ENCODE measurements at regions not wholly inside any gene's neighbourhood (a gene's known extent, or its start where the extent isn't known, plus 50 kb on each side); places are given as distances from the start of the nearest gene placed in this dataset.

GRCh38 chr4:123102897-123103471 is 180.6 kb upstream of the NUDT6 start:
- Histone ChIP-seq H3K36me3 (ENCODE audit: insufficient read depth, low read length, poor library complexity, severe bottlenecking) (no peaks in the 10 kb centered on the region), H3K9me3 (ENCODE audit: low read depth, low read length, poor library complexity, severe bottlenecking) (no peaks in the 10 kb centered on the region), H3K4me3 (ENCODE audit: low read depth, low read length, poor library complexity, severe bottlenecking) (no peak overlapping the region), H3K4me1 (ENCODE audit: insufficient read depth, low read length, poor library complexity, severe bottlenecking) (peaks cover 18% of the 10 kb centered on the region), H3K27ac (ENCODE audit: low read depth, low read length, poor library complexity, severe bottlenecking) (no peak overlapping the region), H3K27me3 (replicated peaks; ENCODE audit: insufficient read depth, low read depth, low read length, poor library complexity) (no peaks in the 10 kb centered on the region)
- CTCF ChIA-PET: no interaction called here
- no TSS peak for BruUV-seq (replicated peaks)
- no peak for TF ChIP-seq EZH2 (IDR thresholded peaks at IDR 0.05; ENCODE audit: borderline replicate concordance, low read depth, low read length, poor library complexity, severe bottlenecking)
- TF ChIP-seq CTCF (conservative IDR thresholded peaks at IDR 0.05; ENCODE audit: low read depth, low read length): peak; percentile 82
- intact Hi-C loops (cut with micrococcal nuclease; ENCODE audit: unreplicated experiment): loop anchor here (5.0 to 10.0 kb wide), 4 partner anchors 459 to 1159 kb away; no protein-coding TSS in a partner anchor
- POLR2A ChIA-PET (ENCODE audit: low non-redundant PET): no interaction called here
- DNase-seq (ENCODE audit: low spot score): peak; percentile 69

GRCh38 chr4:123104310-123105025 is 182.1 kb upstream of the NUDT6 start:
- Histone ChIP-seq H3K9me3 (ENCODE audit: low read depth, low read length, poor library complexity, severe bottlenecking) (no peaks in the 10 kb centered on the region), H3K27ac (ENCODE audit: low read depth, low read length, poor library complexity, severe bottlenecking) (no peak overlapping the region), H3K4me1 (ENCODE audit: insufficient read depth, low read length, poor library complexity, severe bottlenecking) (peaks cover 18% of the 10 kb centered on the region), H3K36me3 (ENCODE audit: insufficient read depth, low read length, poor library complexity, severe bottlenecking) (no peaks in the 10 kb centered on the region), H3K27me3 (replicated peaks; ENCODE audit: insufficient read depth, low read depth, low read length, poor library complexity) (no peaks in the 10 kb centered on the region), H3K4me3 (ENCODE audit: low read depth, low read length, poor library complexity, severe bottlenecking) (no peak overlapping the region)
- ChIA-PET POLR2A (ENCODE audit: low non-redundant PET) (no interaction called here), CTCF (no interaction called here)
- BruUV-seq (replicated peaks): no TSS peak
- DNase-seq (ENCODE audit: low spot score): peak; percentile 31
- TF ChIP-seq CTCF (conservative IDR thresholded peaks at IDR 0.05; ENCODE audit: low read depth, low read length): no peak
- no peak for TF ChIP-seq EZH2 (IDR thresholded peaks at IDR 0.05; ENCODE audit: borderline replicate concordance, low read depth, low read length, poor library complexity, severe bottlenecking)
- intact Hi-C loops (cut with micrococcal nuclease; ENCODE audit: unreplicated experiment): loop anchor here (2.0 to 10.0 kb wide), 5 partner anchors 458 to 1158 kb away; no protein-coding TSS in a partner anchor

GRCh38 chr4:123105026-123105420 is 182.6 kb upstream of the NUDT6 start:
- Histone ChIP-seq H3K4me1 (ENCODE audit: insufficient read depth, low read length, poor library complexity, severe bottlenecking) (peaks cover 20% of the 10 kb centered on the region), H3K27ac (ENCODE audit: low read depth, low read length, poor library complexity, severe bottlenecking) (no peak overlapping the region), H3K9me3 (ENCODE audit: low read depth, low read length, poor library complexity, severe bottlenecking) (no peaks in the 10 kb centered on the region), H3K36me3 (ENCODE audit: insufficient read depth, low read length, poor library complexity, severe bottlenecking) (no peaks in the 10 kb centered on the region), H3K4me3 (ENCODE audit: low read depth, low read length, poor library complexity, severe bottlenecking) (no peak overlapping the region), H3K27me3 (replicated peaks; ENCODE audit: insufficient read depth, low read depth, low read length, poor library complexity) (no peaks in the 10 kb centered on the region)
- ChIA-PET CTCF (no interaction called here), POLR2A (ENCODE audit: low non-redundant PET) (no interaction called here)
- BruUV-seq (replicated peaks): no TSS peak
- intact Hi-C loops (cut with micrococcal nuclease; ENCODE audit: unreplicated experiment): loop anchor here (2.0 to 10.0 kb wide), 2 partner anchors 660 to 1008 kb away; no protein-coding TSS in a partner anchor
- DNase-seq (ENCODE audit: low spot score): no peak
- TF ChIP-seq EZH2 (IDR thresholded peaks at IDR 0.05; ENCODE audit: borderline replicate concordance, low read depth, low read length, poor library complexity, severe bottlenecking): no peak
- TF ChIP-seq CTCF (conservative IDR thresholded peaks at IDR 0.05; ENCODE audit: low read depth, low read length): no peak

Data from A673 (cell line).